Liver (tissue), 8 donors: ENCODE measurements at regions not wholly inside any gene's neighbourhood (a gene's known extent, or its start where the extent isn't known, plus 50 kb on each side); places are given as distances from the start of the nearest gene placed in this dataset.

ENCODE experiments used
- DNase-seq: peaks from one replicate; pipeline ENCODE4 v3.0.0-alpha.2; 2017; ENCODE audit warnings: low spot score
- H3K27ac ChIP-seq, 2 donors: one replicate each; pipeline ENCODE4 v1.7.0; 2013; ENCODE audit warnings: inconsistent platforms in 2 of 2, low read length in 2 of 2, control low read depth in 1 of 2, low read depth in 1 of 2, mild to moderate bottlenecking in 1 of 2
- H3K27me3 ChIP-seq, 4 donors: one replicate each; pipeline versions ENCODE4 v1.6.1 to v1.7.0; 2013; ENCODE audit warnings: low read length in 3 of 4, inconsistent platforms in 1 of 4, mild to moderate bottlenecking in 1 of 4, moderate library complexity in 1 of 4; ENCODE audit not compliant: control insufficient read depth in 4 of 4, insufficient read depth in 4 of 4
- H3K36me3 ChIP-seq, 4 donors: one replicate each; pipeline versions ENCODE4 v1.6.1 to v1.7.0; 2013; ENCODE audit warnings: low read length in 3 of 4, mild to moderate bottlenecking in 3 of 4, low read depth in 1 of 4, moderate library complexity in 1 of 4; ENCODE audit not compliant: control insufficient read depth in 4 of 4, insufficient read depth in 3 of 4
- H3K4me1 ChIP-seq, 4 donors: one replicate each; pipeline versions ENCODE4 v1.6.1 to v1.7.0; 2013; ENCODE audit warnings: low read length in 3 of 4, mild to moderate bottlenecking in 3 of 4, moderate library complexity in 1 of 4; ENCODE audit not compliant: control insufficient read depth in 4 of 4, insufficient read depth in 4 of 4
- H3K4me3 ChIP-seq, 3 donors: one replicate each; pipeline versions ENCODE4 v1.6.1 to v1.7.0; 2013; ENCODE audit warnings: low read length in 3 of 3, control low read depth in 1 of 3, low read depth in 1 of 3, mild to moderate bottlenecking in 1 of 3
- H3K9ac ChIP-seq, 2 donors: one replicate each; pipeline ENCODE4 v1.7.0; 2013; ENCODE audit warnings: low read length in 2 of 2, mild to moderate bottlenecking in 2 of 2, moderate library complexity in 2 of 2, control low read depth in 1 of 2, low read depth in 1 of 2
- H3K9me3 ChIP-seq, 4 donors: one replicate each; pipeline versions ENCODE4 v1.6.1 to v1.7.0; 2013; ENCODE audit warnings: low read length in 3 of 4; ENCODE audit not compliant: control insufficient read depth in 4 of 4
- EGR1 ChIP-seq, 2 donors: IDR thresholded peaks; 2 replicates each; pipeline ENCODE4 v1.6.1; 2016 to 2018; ENCODE audit warnings: antibody characterized with exemption in 2 of 2, low read depth in 2 of 2
- FOXA1 ChIP-seq: IDR thresholded peaks from 2 replicates; pipeline ENCODE4 v1.6.1; 2016; ENCODE audit warnings: antibody characterized with exemption
- FOXA2 ChIP-seq: IDR thresholded peaks from 2 replicates; pipeline ENCODE4 v1.6.1; 2016; ENCODE audit warnings: antibody characterized with exemption
- GABPA ChIP-seq, 2 donors: IDR thresholded peaks in 1 of 2; conservative IDR thresholded peaks in 1 of 2; 2 replicates each; pipeline ENCODE4 v1.6.1; 2016; ENCODE audit warnings: antibody characterized with exemption in 2 of 2, mild to moderate bottlenecking in 1 of 2, moderate library complexity in 1 of 2
- HNF4A ChIP-seq, 2 donors: conservative IDR thresholded peaks; 2 replicates each; pipeline ENCODE4 v1.6.1; 2016; ENCODE audit warnings: antibody characterized with exemption in 2 of 2, mild to moderate bottlenecking in 2 of 2
- HNF4G ChIP-seq: IDR thresholded peaks from 2 replicates; pipeline ENCODE4 v1.6.1; 2016; ENCODE audit warnings: antibody characterized with exemption
- JUND ChIP-seq, 2 donors: IDR thresholded peaks; 2 replicates each; pipeline ENCODE4 v1.6.1; 2016; ENCODE audit warnings: antibody characterized with exemption in 2 of 2
- NR2F2 ChIP-seq: IDR thresholded peaks from 2 replicates; pipeline ENCODE4 v1.6.1; 2016; ENCODE audit warnings: antibody characterized with exemption
- RAD21 ChIP-seq, 2 donors: IDR thresholded peaks; 2 replicates each; pipeline ENCODE4 v1.6.1; 2016; ENCODE audit warnings: antibody characterized with exemption in 2 of 2, mild to moderate bottlenecking in 2 of 2
- RXRA ChIP-seq, 2 donors: IDR thresholded peaks; 2 replicates each; pipeline ENCODE4 v1.6.1; 2017 to 2018; ENCODE audit warnings: antibody characterized with exemption in 2 of 2, mild to moderate bottlenecking in 1 of 2
- SP1 ChIP-seq: IDR thresholded peaks from 2 replicates; pipeline ENCODE4 v1.6.1; 2018; ENCODE audit warnings: antibody characterized with exemption, mild to moderate bottlenecking
- TAF1 ChIP-seq: conservative IDR thresholded peaks from 2 replicates; pipeline ENCODE4 v1.6.1; 2016; ENCODE audit warnings: antibody characterized with exemption, mild to moderate bottlenecking
- YY1 ChIP-seq: IDR thresholded peaks from 2 replicates; pipeline ENCODE4 v1.6.1; 2016; ENCODE audit warnings: antibody characterized with exemption, mild to moderate bottlenecking
- WGBS: extraction: QIAGEN DNeasy Blood & Tissue Kit; methylation state at CpG from one replicate; pipeline ENCODE4 v1.1.7; 2013; 5-methylcytosine and 5-hydroxymethylcytosine counted together
- TF ChIP-seq, protein P1 (sequence below): IDR thresholded peaks from 2 replicates; pipeline ENCODE4 v1.6.1; 2016; ENCODE audit warnings: antibody characterized with exemption, mild to moderate bottlenecking
- TF ChIP-seq, protein P2 (sequence below): fragments of 150-350 bp; IDR thresholded peaks from 2 replicates; pipeline ENCODE4 v1.5.1; 2017; ENCODE audit warnings: improper control_type of control experiment, low read depth, low read length; ENCODE audit not compliant: missing input control
- TF ChIP-seq, protein P3 (sequence below): IDR thresholded peaks from 2 replicates; pipeline ENCODE4 v1.6.1; 2016; ENCODE audit warnings: antibody characterized with exemption
- TF ChIP-seq, protein P4 (sequence below): IDR thresholded peaks from 2 replicates; pipeline ENCODE4 v1.6.1; 2016; ENCODE audit warnings: antibody characterized with exemption
- TF ChIP-seq, protein P5 (sequence below): IDR thresholded peaks from 2 replicates; pipeline ENCODE4 v1.6.1; 2016; ENCODE audit warnings: antibody characterized with exemption
- donor health status: healthy.
- donor health status: healthy.
- donor health status: healthy.
- donor health status: healthy.
- donor health status: healthy.

DNA sequence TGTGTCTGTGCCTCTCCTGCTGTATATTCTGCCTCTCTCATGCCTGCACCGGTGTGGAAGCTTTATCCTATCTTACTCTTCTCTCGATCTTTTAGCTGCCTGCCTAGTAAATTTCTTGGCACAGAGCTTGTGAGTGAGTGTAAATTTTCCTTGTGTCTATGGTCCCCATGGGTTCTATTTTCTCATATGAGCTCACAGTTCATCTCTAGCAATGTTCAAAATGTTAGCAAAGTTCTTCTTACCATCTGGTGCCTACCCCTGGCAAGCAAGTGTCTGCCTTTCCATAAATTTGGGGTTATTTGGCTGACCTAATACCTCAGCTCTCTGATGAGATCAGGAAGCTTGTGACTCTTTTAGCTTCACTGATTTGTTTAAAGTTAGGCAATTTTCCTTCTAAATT is 572.1 kb upstream of the BRINP3 start:
- Histone ChIP-seq H3K27me3 (no peaks in the 10 kb centered on the region), H3K4me1 (no peaks in the 10 kb centered on the region), H3K36me3 (no peaks in the 10 kb centered on the region), H3K27ac (no peak overlapping the region), H3K9me3 (no peaks in the 10 kb centered on the region), H3K4me3 (no peak overlapping the region), H3K9ac (no peak overlapping the region)
- TF ChIP-seq NR2F2: no peak
- no peak for TF ChIP-seq GABPA (IDR thresholded peaks at IDR 0.05 in 1 of 2, conservative IDR thresholded peaks at IDR 0.05 in 1 of 2)
- no peak for TF ChIP-seq RXRA (IDR thresholded peaks at IDR 0.05)
- no peak for TF ChIP-seq EGR1 (IDR thresholded peaks at IDR 0.05; ENCODE audit: low read depth in 2 of 2)
- TF ChIP-seq FOXA2: no peak
- WGBS: 76% methylated on average over 2 of the region's 2 CpGs
- no peak for DNase-seq

DNA sequence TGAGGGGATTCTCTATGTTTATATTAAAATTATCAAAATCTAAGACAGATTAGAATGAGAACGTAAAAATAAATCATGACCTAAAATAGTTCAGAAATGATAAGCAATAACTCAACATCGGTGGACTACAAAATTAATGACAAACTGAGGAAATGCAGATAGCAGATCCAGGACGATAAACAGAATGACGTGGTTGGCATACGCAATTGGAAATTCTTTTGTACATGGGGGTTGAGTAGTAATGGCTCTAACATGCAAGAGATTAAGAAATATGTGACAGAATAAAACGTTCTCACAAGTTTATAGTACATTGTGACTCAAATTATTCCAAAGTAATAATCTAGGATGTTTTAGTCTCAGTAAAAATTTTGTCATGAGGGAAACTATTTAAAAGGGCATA is 575.2 kb upstream of the BRINP3 start:
- Histone ChIP-seq H3K36me3 (no peaks in the 10 kb centered on the region), H3K9me3 (no peaks in the 10 kb centered on the region), H3K27ac (no peak overlapping the region), H3K4me3 (no peak overlapping the region), H3K4me1 (no peaks in the 10 kb centered on the region), H3K27me3 (no peaks in the 10 kb centered on the region), H3K9ac (no peak overlapping the region)
- WGBS: 66% methylated on average over 6 of the region's 6 CpGs
- TF ChIP-seq FOXA2: no peak
- no peak for TF ChIP-seq HNF4G
- no peak for TF ChIP-seq JUND (IDR thresholded peaks at IDR 0.05)
- no peak for TF ChIP-seq GABPA (IDR thresholded peaks at IDR 0.05 in 1 of 2, conservative IDR thresholded peaks at IDR 0.05 in 1 of 2)
- TF ChIP-seq RXRA (IDR thresholded peaks at IDR 0.05): no peak
- no peak for TF ChIP-seq YY1
- no peak for TF ChIP-seq FOXA1
- no peak for TF ChIP-seq SP1
- TF ChIP-seq TAF1: no peak
- TF ChIP-seq, protein P1, sequence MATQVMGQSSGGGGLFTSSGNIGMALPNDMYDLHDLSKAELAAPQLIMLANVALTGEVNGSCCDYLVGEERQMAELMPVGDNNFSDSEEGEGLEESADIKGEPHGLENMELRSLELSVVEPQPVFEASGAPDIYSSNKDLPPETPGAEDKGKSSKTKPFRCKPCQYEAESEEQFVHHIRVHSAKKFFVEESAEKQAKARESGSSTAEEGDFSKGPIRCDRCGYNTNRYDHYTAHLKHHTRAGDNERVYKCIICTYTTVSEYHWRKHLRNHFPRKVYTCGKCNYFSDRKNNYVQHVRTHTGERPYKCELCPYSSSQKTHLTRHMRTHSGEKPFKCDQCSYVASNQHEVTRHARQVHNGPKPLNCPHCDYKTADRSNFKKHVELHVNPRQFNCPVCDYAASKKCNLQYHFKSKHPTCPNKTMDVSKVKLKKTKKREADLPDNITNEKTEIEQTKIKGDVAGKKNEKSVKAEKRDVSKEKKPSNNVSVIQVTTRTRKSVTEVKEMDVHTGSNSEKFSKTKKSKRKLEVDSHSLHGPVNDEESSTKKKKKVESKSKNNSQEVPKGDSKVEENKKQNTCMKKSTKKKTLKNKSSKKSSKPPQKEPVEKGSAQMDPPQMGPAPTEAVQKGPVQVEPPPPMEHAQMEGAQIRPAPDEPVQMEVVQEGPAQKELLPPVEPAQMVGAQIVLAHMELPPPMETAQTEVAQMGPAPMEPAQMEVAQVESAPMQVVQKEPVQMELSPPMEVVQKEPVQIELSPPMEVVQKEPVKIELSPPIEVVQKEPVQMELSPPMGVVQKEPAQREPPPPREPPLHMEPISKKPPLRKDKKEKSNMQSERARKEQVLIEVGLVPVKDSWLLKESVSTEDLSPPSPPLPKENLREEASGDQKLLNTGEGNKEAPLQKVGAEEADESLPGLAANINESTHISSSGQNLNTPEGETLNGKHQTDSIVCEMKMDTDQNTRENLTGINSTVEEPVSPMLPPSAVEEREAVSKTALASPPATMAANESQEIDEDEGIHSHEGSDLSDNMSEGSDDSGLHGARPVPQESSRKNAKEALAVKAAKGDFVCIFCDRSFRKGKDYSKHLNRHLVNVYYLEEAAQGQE: no peak
- TF ChIP-seq, protein P2, sequence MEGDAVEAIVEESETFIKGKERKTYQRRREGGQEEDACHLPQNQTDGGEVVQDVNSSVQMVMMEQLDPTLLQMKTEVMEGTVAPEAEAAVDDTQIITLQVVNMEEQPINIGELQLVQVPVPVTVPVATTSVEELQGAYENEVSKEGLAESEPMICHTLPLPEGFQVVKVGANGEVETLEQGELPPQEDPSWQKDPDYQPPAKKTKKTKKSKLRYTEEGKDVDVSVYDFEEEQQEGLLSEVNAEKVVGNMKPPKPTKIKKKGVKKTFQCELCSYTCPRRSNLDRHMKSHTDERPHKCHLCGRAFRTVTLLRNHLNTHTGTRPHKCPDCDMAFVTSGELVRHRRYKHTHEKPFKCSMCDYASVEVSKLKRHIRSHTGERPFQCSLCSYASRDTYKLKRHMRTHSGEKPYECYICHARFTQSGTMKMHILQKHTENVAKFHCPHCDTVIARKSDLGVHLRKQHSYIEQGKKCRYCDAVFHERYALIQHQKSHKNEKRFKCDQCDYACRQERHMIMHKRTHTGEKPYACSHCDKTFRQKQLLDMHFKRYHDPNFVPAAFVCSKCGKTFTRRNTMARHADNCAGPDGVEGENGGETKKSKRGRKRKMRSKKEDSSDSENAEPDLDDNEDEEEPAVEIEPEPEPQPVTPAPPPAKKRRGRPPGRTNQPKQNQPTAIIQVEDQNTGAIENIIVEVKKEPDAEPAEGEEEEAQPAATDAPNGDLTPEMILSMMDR: no peak
- TF ChIP-seq EGR1 (IDR thresholded peaks at IDR 0.05; ENCODE audit: low read depth in 2 of 2): no peak
- TF ChIP-seq, protein P3, sequence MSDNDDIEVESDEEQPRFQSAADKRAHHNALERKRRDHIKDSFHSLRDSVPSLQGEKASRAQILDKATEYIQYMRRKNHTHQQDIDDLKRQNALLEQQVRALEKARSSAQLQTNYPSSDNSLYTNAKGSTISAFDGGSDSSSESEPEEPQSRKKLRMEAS: no peak
- TF ChIP-seq RAD21 (IDR thresholded peaks at IDR 0.05): no peak
- no peak for TF ChIP-seq NR2F2
- no peak for TF ChIP-seq HNF4A (conservative IDR thresholded peaks at IDR 0.05)
- TF ChIP-seq, protein P4, sequence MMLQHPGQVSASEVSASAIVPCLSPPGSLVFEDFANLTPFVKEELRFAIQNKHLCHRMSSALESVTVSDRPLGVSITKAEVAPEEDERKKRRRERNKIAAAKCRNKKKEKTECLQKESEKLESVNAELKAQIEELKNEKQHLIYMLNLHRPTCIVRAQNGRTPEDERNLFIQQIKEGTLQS: no peak
- TF ChIP-seq, protein P5, sequence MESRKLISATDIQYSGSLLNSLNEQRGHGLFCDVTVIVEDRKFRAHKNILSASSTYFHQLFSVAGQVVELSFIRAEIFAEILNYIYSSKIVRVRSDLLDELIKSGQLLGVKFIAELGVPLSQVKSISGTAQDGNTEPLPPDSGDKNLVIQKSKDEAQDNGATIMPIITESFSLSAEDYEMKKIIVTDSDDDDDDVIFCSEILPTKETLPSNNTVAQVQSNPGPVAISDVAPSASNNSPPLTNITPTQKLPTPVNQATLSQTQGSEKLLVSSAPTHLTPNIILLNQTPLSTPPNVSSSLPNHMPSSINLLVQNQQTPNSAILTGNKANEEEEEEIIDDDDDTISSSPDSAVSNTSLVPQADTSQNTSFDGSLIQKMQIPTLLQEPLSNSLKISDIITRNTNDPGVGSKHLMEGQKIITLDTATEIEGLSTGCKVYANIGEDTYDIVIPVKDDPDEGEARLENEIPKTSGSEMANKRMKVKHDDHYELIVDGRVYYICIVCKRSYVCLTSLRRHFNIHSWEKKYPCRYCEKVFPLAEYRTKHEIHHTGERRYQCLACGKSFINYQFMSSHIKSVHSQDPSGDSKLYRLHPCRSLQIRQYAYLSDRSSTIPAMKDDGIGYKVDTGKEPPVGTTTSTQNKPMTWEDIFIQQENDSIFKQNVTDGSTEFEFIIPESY: no peak
- DNase-seq: no peak
